ENCODE measurements at regions not wholly inside any gene's neighbourhood (a gene's known extent, or its start where the extent isn't known, plus 50 kb on each side); places are given as distances from the start of the nearest gene placed in this dataset.

DNA sequence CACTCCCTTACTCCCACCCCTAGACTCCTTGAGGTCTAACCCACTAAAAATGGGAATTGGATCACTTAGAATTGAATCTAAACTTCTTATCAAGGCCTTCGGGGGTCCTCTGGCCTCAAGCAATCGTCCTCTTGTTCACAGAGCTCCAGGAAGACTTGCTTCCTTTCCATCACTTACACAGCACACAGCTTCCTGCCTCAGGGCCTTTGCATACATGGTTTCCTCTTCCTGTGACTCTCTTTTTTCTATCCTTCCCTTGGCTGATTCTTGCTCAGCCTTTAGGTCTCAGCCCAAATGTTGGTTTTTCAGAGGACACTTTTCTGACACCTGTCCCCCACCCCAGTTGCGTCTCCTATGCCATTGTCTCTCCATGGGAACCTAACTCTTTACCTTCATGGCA is 50.0 kb upstream of the ALDH1B1 start:
- no peaks in the 10 kb centered on the region for H3K36me3 Mint-ChIP-seq
- DNase-seq: no peak
- peaks cover 2% of the 10 kb centered on the region for H3K4me1 Mint-ChIP-seq
- H3K27me3 Mint-ChIP-seq: peaks cover 16% of the 10 kb centered on the region
- no peak overlapping the region for H3K27ac Mint-ChIP-seq
- no peaks in the 10 kb centered on the region for H3K9me3 Mint-ChIP-seq
- H3K4me3 Mint-ChIP-seq: no peak overlapping the region
- CTCF ChIA-PET: interaction anchor here (0.8 kb wide), 1 partner anchor 11 kb away, joined by 3 read pairs; no protein-coding TSS in a partner anchor

DNA sequence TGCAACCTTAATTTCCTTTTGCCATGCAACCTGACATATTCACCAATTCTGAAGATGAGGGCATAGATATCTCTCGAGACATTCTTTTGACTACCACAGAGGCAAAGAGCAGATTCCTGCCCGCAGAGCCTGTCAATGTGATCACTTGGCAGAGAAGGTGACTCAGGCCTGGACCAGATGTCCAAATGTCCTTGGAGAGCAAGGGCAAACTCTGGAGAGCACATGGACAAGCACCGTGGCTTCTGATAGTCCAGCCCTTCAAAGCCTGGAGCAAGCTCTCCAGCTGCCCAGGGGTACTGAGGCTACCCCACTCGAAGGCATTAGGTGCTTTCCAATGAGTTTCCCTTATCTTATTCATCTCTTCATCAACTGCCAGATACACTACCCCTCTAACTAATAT is 50.4 kb upstream of the ALDH1B1 start:
- Mint-ChIP-seq H3K4me3 (no peak overlapping the region), H3K36me3 (no peaks in the 10 kb centered on the region), H3K9me3 (no peaks in the 10 kb centered on the region), H3K27me3 (peaks cover 16% of the 10 kb centered on the region), H3K4me1 (peaks cover 2% of the 10 kb centered on the region), H3K27ac (no peak overlapping the region)
- CTCF ChIA-PET: interaction anchor here (0.8 kb wide), 1 partner anchor 11 kb away, joined by 3 read pairs; no protein-coding TSS in a partner anchor
- no peak for DNase-seq

DNA sequence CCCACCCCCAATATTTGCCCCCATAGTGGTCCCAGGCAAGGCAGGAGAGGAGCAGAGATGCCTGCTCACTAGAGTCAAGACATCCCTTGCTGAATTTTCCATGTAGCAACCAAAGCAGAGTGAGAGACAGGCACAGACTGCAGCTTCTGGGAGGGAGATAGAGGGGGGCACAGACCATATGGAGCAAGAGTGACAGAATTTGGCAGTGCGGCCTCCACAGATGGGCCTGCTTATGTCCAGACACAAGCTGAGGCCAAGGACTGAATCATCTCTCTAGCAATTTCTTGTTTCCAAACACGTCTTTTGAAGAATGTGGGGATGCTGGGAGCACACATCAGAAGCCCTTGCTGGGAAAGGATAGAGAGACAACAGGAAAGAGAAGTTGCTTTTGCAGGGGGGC is 53.0 kb upstream of the ALDH1B1 start:
- no peak overlapping the region for H3K27ac Mint-ChIP-seq

DNA sequence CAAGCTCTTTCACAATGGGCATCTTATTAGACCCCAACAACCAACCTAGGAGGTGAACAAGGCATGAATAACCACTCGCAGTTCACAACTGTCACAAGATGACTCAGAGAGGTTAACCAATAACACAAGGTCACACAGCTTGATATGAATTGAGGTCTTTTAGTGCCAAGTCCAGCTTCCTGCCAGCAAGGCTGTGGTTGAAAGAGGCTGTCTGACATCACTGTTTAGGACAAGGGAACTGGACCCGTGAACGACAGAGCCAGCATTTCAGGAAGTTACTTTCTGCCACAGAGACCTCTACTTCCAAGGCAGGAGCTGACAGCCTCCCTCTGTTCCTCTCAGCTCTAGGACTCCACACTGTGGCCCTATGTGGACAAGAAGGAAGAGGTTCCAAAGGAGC is 53.4 kb upstream of the ALDH1B1 start:
- DNase-seq: no peak
- CTCF ChIA-PET: interaction anchor here (0.6 to 1.2 kb wide), 2 partner anchors 12 to 54 kb away, joined by 3 to 5 read pairs; no protein-coding TSS in a partner anchor
- no peak overlapping the region for H3K27ac Mint-ChIP-seq

More for the DNA sequence above, 53.0 kb upstream of the ALDH1B1 start:
- H3K9me3 Mint-ChIP-seq: no peaks in the 10 kb centered on the region
- H3K4me3 Mint-ChIP-seq: no peak overlapping the region
- H3K4me1 Mint-ChIP-seq: peaks cover 2% of the 10 kb centered on the region
- CTCF ChIA-PET: interaction anchor here (0.6 to 1.2 kb wide), 2 partner anchors 11 to 53 kb away, joined by 3 to 5 read pairs; no protein-coding TSS in a partner anchor
- H3K36me3 Mint-ChIP-seq: no peaks in the 10 kb centered on the region
- no peak for DNase-seq
- H3K27me3 Mint-ChIP-seq: peaks cover 10% of the 10 kb centered on the region

DNA sequence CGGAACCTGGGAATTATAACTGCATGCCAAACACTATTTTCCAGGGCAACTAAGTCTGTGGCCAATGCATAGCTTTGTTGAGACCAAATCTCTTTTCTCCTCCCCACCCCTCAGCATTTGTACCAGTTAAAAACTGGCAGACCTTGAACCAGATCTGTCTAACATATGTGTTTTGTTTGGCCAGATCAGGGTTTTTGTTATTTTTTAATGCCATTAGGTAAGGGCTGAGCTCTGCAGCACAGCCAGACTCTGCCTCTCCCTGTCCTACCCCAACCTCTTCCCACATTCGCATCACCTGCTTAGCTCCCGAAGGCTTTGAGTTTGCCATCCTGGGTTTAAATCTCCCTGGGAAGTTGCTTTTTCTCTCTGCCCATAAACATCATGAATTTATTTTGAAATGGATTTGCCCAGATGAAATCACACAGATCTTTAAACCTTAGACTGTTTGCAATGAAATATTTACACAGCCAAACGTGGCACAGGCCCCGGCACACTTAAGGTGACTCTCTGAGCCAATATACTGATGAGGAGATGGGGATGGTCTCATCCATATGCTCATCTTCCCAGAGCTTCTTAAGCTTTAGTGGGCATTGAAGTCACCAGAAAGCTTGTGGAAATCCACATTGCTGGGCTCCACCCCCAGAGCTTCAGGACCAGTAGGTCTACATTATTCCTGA is 54.0 kb upstream of the ALDH1B1 start:
- H3K36me3 Mint-ChIP-seq: no peaks in the 10 kb centered on the region
- H3K4me3 Mint-ChIP-seq: no peak overlapping the region
- CTCF ChIA-PET: interaction anchor here (1.2 kb wide), 1 partner anchor 54 kb away, joined by 3 read pairs; no protein-coding TSS in a partner anchor

More for the DNA sequence above, 53.4 kb upstream of the ALDH1B1 start:
- no peaks in the 10 kb centered on the region for H3K9me3 Mint-ChIP-seq
- H3K27me3 Mint-ChIP-seq: peaks cover 10% of the 10 kb centered on the region
- no peaks in the 10 kb centered on the region for H3K36me3 Mint-ChIP-seq
- H3K4me3 Mint-ChIP-seq: no peak overlapping the region
- H3K4me1 Mint-ChIP-seq: peaks cover 2% of the 10 kb centered on the region

DNA sequence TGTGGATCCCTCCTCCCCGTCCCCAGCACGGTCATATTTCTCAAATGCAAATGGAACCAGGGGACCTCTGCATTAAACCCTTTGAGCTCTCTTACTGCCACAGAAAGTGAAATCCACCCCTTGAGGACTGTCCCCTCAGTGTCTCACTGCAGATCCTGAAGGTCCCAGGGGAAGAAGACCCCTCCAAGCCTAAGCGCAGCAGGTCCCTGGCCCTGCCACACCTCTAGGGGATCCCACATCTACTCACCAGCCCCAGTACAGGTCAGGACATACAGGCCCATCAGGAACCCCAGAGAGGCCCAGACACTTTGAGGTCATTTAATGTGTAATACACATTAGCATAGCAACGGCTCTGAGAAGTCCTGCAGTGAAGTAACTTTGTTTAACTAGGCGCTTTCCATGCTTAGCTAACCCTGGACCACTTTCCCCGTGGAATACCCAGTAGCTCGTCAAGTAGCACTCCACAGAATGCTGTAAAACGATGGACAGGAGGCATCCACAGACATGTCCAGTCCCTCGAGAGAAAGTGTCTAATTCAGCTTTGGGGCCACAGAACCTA is 54.7 kb upstream of the ALDH1B1 start:
- no peak for DNase-seq
- peaks cover 4% of the 10 kb centered on the region for H3K27me3 Mint-ChIP-seq
- no peak overlapping the region for H3K27ac Mint-ChIP-seq
- H3K4me1 Mint-ChIP-seq: peaks cover 2% of the 10 kb centered on the region
- no peaks in the 10 kb centered on the region for H3K9me3 Mint-ChIP-seq
- H3K4me3 Mint-ChIP-seq: no peak overlapping the region
- CTCF ChIA-PET: no interaction called here
- no peaks in the 10 kb centered on the region for H3K36me3 Mint-ChIP-seq

More for the DNA sequence above, 54.0 kb upstream of the ALDH1B1 start:
- Mint-ChIP-seq H3K4me1 (peaks cover 2% of the 10 kb centered on the region), H3K27ac (no peak overlapping the region), H3K9me3 (no peaks in the 10 kb centered on the region), H3K27me3 (peaks cover 8% of the 10 kb centered on the region)
- DNase-seq: no peak

DNA sequence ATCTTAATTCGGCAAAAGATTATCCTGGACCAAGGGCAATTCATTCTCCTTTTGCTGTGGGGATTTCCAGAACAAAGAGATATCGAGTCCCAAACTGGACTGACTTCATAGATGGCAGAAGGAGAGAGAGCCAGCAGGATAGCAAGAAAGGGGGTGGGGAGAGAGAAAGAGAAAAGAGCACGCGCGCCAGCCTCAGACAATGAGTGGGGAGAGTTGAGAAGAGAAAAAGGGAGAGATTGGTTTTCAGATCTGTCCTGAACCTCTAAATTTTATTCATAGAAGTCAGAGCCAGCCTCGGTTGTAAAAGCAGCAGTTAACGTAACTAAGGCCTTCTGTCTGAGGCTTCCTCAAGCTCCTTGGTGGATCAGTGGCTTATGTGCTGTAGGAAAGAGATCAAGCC is 55.3 kb upstream of the ALDH1B1 start:
- Mint-ChIP-seq H3K9me3 (no peaks in the 10 kb centered on the region), H3K4me3 (no peak overlapping the region), H3K27me3 (peaks cover 4% of the 10 kb centered on the region), H3K36me3 (no peaks in the 10 kb centered on the region), H3K27ac (no peak overlapping the region), H3K4me1 (no peaks in the 10 kb centered on the region)
- CTCF ChIA-PET: no interaction called here
- no peak for DNase-seq

DNA sequence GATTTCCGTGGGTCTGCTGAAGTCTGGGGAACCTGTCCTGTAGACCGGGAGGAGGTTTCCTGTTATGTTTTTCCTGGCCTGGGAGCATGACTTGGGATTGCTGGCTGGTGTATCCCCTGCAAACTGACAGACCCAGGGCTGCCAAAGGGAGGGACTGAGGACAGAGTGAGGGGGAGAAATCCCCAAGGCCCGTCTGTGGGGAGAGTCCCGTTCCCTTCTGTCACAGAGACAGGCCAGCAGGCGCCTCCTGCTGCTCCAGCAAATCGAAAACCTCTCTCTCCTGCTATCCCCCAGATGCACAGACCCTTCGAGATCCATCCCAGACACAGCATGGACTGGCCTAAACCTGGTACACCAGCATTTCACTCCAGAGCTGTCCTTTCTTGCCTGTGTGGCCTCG is 56.2 kb upstream of the ALDH1B1 start:
- Mint-ChIP-seq H3K27ac (no peak overlapping the region), H3K4me3 (no peak overlapping the region), H3K27me3 (peaks cover 4% of the 10 kb centered on the region), H3K36me3 (no peaks in the 10 kb centered on the region), H3K9me3 (no peaks in the 10 kb centered on the region), H3K4me1 (no peaks in the 10 kb centered on the region)
- CTCF ChIA-PET: interaction anchor here (1.2 kb wide), 1 partner anchor 22 kb away, joined by 3 read pairs; no protein-coding TSS in a partner anchor
- no peak for DNase-seq

DNA sequence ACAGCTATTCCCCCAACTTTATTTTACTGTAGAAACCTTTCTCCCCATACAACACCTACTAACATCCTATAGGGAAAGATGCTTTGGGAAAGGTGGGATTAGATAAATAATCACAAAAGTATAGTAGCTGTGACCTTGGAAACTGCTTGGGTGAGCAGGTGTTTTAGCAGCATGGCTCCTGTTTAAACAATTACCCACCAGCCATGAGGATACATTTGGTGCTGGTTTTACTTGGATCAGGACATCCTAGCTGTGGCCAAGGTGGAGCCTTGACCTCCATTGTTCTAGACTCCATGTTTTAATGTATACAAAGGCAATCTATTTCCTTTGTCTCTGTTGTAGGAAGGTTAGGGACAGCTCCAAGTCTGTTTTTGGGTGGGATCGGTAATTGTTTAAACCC is 56.8 kb upstream of the ALDH1B1 start:
- H3K9me3 Mint-ChIP-seq: no peaks in the 10 kb centered on the region
- no peak for DNase-seq
- H3K27ac Mint-ChIP-seq: no peak overlapping the region
- H3K4me1 Mint-ChIP-seq: no peaks in the 10 kb centered on the region
- H3K4me3 Mint-ChIP-seq: no peak overlapping the region
- peaks cover 4% of the 10 kb centered on the region for H3K27me3 Mint-ChIP-seq
- CTCF ChIA-PET: interaction anchor here (1.1 to 1.2 kb wide), 2 partner anchors 23 to 35 kb away, joined by 3 read pairs; no protein-coding TSS in a partner anchor
- H3K36me3 Mint-ChIP-seq: no peaks in the 10 kb centered on the region

DNA sequence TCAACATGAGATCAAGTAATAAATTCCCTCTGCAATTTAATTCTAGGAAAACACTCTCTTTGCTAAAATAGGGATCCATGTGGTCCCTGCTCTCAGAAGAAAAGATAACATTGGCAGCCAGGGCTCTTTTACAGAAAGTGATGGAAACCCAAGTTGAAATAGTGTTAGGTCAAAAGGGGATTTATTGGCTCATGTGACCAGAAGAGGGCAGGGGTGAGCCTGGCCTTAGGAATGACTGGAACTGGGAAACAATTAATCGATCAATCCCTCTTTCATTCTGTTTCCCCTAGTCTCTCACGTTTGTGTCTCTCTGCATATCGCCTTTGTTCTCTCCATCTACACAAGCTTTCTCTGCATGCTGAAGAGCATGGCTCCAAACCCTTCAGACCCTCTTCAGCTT is 58.3 kb upstream of the ALDH1B1 start:
- H3K4me3 Mint-ChIP-seq: no peak overlapping the region
- DNase-seq: no peak
- CTCF ChIA-PET: interaction anchor here (0.9 to 1.2 kb wide), 2 partner anchors 11 to 247 kb away, joined by 3 to 4 read pairs; no protein-coding TSS in a partner anchor
- H3K27me3 Mint-ChIP-seq: peaks cover 4% of the 10 kb centered on the region
- H3K36me3 Mint-ChIP-seq: no peaks in the 10 kb centered on the region
- no peak overlapping the region for H3K27ac Mint-ChIP-seq
- H3K4me1 Mint-ChIP-seq: no peaks in the 10 kb centered on the region
- H3K9me3 Mint-ChIP-seq: no peaks in the 10 kb centered on the region

DNA sequence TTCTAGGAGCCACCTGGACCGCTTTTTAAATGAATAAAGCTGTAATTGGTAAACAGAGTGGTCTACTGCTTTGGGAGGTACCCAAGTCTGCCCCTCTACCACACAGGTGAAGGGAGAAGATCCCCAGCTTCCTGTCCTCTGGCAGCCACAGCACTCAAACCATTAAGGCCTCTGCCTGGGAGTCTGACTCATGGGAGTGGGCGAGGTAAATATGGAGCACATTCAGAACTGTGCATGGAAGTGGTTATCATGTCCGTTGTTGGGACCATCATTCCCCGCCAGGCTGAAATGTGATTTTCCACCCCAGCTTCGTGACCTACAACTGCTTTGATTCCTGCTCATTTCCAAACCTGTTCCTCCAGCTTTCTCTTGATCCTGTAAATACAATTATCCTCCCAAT is 59.5 kb upstream of the ALDH1B1 start:
- Mint-ChIP-seq H3K27ac (no peak overlapping the region), H3K27me3 (no peaks in the 10 kb centered on the region)

DNA sequence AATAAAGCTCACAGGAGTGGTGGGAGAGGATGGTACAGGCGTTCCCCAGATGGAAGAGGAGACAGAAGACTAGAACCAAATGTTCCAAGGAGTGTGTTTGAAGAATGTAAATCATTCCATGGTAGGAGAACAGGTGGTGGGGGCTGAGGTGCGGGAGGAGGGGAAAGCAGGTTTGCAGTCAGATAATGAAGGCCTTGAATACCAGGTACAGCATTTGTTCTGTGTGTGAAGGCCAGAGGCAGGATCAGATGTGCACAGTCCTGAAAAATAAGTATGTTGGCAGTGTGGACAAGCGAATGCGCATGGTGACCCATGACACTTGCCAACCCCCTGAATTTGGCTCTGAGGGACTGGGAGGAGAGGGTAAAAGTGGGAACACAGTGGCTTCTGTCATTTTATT is 59.9 kb upstream of the ALDH1B1 start:
- DNase-seq: no peak
- no peaks in the 10 kb centered on the region for H3K36me3 Mint-ChIP-seq
- H3K4me1 Mint-ChIP-seq: no peaks in the 10 kb centered on the region
- CTCF ChIA-PET: no interaction called here
- H3K9me3 Mint-ChIP-seq: no peaks in the 10 kb centered on the region
- no peak overlapping the region for H3K27ac Mint-ChIP-seq
- H3K27me3 Mint-ChIP-seq: no peaks in the 10 kb centered on the region
- H3K4me3 Mint-ChIP-seq: no peak overlapping the region

More for the DNA sequence above, 59.5 kb upstream of the ALDH1B1 start:
- Mint-ChIP-seq H3K4me3 (no peak overlapping the region), H3K4me1 (no peaks in the 10 kb centered on the region), H3K36me3 (no peaks in the 10 kb centered on the region), H3K9me3 (no peaks in the 10 kb centered on the region)
- DNase-seq: no peak
- CTCF ChIA-PET: no interaction called here

DNA sequence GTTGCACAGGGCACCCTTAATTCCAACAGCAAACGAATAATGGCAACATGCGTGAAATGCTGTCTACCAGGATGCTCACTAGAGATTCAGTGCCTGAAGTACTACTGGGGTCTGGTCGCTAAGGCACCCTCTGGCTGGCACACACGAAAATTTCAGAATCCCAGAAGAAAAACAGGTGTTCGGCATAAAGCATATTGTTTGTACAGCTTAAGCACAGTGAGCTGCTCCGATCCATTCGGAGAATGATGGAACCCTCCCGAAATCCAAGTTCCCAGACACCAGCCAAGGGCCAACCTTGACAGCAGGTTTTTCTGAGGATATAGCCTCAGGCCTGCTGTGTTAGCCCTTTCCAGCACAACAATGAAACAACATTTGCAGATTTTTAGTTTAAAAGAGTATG is 61.4 kb upstream of the ALDH1B1 start:
- Mint-ChIP-seq H3K4me3 (no peak overlapping the region), H3K27me3 (no peaks in the 10 kb centered on the region), H3K4me1 (no peaks in the 10 kb centered on the region), H3K9me3 (no peaks in the 10 kb centered on the region), H3K36me3 (no peaks in the 10 kb centered on the region), H3K27ac (no peak overlapping the region)
- CTCF ChIA-PET: no interaction called here
- DNase-seq: no peak

DNA sequence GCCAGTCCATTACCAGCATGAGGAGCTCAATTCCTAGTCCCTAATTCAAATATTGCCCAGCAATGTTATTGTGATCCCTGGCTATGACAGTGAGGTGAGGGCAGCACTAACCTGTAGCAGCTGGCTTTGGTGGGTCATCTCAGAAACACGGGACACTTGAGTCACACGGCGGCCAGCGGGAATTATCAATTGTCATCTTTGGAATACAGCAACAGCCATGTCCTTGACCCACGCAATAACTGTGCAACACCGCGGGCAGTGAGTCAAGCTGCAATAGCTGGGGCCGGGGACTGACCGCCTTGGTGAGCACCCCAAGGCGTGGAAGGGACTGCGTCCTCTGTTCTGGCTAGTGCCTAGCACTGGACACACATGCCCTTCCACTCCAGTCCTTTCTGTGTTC is 62.5 kb upstream of the ALDH1B1 start:
- Mint-ChIP-seq H3K9me3 (no peaks in the 10 kb centered on the region), H3K27me3 (no peaks in the 10 kb centered on the region), H3K36me3 (no peaks in the 10 kb centered on the region), H3K4me3 (no peak overlapping the region), H3K27ac (no peak overlapping the region), H3K4me1 (no peaks in the 10 kb centered on the region)
- no peak for DNase-seq
- CTCF ChIA-PET: no interaction called here

DNA sequence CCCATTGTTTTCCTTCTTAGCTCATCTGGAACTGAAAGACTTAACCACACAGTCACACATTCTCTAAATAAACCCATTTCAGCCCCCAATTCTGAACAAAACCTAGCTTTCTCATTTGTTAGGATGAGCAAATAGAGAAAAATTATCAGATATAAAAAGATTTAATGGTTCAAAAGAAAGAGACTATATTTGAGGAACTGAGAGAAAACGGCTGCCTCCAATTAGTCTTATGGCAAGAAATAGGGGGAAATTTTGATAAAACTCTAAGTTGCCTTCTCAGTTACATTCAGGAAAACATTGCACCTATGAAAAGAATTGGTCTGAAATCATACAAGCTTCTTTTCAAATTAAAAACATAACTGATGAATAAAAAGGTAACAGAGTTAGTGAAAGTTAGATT is 63.7 kb upstream of the ALDH1B1 start:
- Mint-ChIP-seq H3K9me3 (no peaks in the 10 kb centered on the region), H3K4me3 (no peak overlapping the region), H3K36me3 (no peaks in the 10 kb centered on the region), H3K4me1 (no peaks in the 10 kb centered on the region), H3K27ac (no peak overlapping the region), H3K27me3 (no peaks in the 10 kb centered on the region)
- DNase-seq: no peak
- CTCF ChIA-PET: no interaction called here
